Kidney glomerular epithelial cell (primary cell): ENCODE measurements at regions not wholly inside any gene's neighbourhood (a gene's known extent, or its start where the extent isn't known, plus 50 kb on each side); places are given as distances from the start of the nearest gene placed in this dataset.

Experiments used
- DNase-seq: peaks from one replicate; lab custom pipeline; 2025; lab: John Stamatoyannopoulos, UW

DNA sequence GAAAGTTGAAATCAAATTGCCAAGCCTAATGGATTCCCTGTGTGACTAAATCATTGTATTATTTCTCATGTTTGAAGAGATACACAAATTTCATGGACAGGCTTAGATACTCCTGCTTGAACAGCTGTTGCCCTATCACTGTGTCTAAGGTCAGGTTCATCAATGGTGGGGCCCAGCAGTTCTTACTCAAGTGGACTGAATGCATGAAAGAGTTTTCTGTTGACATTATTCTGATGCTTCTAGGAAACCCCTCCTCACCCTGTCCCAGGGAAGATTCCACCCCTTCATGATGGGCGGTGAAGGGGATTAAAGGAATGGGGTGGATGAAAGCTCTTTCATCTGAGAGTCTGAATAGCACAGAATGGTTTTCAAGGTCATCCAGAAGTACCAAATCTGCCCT lies 148.8 kb downstream of the INO80D start:
- DNase-seq, result no peak

DNA sequence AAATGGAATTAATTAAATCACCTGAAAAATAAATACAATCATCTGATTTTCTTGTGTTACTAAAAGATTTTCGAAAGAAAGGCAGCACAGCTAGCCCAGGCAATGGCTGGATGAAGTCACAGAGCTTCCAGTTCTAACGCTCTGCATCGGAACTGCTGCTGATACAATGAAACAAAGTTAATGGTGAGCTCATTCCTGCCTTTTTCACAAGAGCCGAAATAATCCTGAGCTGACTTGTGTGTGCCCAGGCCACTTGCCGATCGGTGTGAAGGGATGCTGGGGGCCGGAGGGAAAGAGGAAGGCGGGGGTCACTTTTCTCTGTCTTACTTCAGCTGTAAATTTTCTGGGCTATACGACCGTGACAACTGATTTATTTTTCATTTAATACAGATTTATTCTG lies 149.5 kb downstream of the INO80D start:
- DNase-seq, result no peak

DNA sequence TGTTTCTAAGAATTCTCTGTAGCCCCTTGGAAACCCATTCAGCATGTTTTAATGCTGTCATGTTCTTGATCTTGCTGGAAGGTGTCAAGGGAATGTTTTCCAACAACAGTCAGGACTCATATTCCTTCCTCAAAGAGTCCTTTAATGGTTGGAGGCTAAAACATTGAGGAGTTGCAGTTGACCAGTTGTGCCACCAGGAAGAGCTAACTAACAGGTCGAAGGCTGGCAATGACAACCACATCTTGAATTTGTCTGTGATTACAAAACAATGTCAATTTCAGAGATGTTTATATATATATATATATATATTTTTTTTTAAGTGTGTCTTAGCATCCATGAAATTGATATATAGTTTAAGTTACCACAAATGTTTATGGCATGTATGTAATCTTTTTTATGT lies 151.5 kb downstream of the INO80D start:
- DNase-seq, result peak; percentile 4

DNA sequence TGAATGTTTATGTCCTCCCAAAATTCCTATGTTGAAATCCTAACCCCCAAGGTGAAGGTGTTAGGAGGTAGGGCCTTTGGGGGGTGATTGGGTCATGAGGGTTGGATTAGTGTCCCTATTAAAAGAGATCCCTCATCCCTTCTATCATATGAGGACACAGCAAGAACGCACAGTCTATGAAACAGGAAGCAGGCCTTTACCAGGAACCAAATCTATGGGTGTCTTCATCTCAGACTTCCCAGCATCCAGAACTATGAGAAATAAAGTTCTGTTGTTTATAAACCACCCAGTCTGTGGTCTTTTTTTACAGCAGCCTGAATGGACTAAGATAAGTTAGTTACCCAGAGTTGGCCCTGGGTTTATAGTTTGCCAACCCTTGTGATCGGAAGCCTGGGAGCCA lies 153.1 kb downstream of the INO80D start:
- no peak for DNase-seq

DNA sequence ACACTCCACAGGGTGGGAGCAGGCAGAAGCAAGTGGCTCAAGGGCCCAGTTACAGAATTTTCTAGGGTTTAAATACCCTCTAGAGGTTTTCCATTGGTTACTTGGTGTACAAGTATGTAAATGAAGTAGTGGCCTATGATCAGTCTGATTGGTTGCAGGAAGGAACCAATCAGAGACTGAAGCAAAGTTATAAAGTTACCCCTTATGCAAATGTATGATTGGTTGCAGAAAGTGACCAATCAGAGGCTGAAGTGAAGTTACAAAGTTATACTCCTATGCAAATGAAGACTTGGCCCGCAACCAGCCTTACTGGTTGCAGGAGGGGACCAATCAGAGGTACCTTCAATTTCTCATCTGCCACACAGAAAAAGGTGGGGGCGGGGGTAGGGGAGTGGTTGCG lies 154.6 kb downstream of the INO80D start:
- DNase-seq, result no peak

DNA sequence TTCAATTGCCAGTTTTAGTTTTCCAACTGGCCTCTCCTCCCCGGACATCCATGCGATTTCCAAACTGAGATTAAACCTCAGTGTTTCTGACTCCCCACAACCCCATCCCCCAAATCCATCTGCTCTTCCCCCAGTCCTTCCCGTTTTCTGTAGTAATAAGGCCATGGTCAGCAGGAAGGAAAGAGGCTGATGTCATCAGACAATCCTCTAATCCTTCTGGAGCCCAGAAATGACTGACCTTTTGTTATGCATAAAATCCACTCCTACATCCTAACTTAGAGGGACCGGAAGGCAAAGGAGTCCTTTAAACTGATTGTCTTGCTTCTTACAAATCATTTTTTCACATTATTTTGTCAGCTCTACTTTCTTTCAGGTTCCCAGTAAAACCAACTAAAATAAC lies 155.8 kb downstream of the INO80D start:
- peak; percentile 4 for DNase-seq

DNA sequence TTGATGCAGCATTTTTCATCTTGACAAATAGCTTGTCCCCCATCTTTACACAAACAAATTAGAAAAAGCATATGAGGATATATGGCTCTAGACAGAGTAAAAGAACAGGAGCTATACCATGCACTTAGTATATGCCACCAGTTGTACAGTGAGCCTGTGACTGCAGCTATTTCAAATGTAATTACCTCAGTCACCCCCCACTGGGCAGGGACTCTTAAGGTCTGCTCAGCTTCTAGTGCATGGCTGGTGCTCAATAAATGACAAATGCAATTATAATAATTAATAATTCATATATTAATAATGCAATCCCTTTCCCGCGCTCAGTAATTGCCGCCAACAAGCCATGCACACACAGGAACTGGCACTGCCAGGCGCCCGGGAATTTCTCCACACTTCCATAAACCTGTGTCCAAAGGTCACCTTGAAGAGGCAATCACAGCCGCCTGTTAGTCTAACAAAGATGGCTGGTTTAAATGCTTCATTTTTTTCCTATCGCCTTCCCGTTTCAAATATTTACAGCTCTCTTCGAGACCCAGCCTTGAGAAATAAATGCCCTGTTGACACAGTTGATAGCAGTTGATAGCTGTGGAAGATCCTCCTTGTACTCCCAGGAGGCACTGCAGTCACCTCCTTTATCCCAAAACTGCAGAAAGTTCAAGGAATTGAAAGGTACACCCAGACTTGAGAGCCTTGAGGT lies 156.6 kb downstream of the INO80D start:
- no peak for DNase-seq

DNA sequence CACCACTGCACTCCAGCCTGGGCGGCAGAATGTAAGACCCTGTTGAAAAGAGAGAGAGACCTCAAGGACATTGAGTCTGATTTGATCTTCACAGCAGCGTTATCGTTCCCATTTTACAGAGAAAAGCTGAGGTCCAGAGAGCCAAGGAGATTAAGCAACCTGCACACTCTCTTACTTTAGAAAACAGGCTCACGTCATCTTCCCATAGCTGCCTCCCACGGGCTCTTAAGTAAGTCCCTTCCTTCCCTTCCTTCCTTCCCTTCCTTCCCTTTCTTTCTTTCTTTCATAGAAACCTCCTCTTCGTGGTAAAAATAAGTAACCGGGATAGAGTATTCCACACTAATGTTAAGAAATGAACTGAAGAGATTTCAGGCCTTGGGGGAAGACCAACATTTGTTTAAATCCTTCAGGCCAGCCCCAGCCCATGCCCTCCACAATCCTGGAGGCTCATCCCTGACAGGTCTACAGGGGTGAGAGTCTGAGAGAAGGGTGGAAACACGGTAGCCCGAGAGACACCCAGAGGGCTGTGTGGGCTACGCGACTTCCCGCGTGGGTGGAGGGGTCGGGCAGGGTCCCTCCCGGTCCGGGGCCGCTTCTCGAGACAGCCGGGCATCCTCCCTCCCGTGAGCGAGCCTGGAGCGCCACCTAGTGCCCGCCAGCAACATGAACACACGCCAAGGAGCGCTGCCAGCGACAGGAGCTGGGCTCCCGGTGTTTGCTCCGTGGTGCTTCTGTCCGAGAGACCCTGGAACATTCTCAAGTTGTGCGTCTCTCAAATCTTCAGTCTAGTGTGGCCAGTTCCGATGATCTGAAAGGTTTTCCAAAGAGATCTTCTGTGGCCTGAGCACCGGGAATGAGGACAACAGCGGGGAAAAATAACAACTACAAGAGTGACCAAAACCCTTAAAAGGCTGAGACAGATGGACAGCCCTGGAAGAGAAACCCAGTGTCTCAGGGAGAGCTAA lies 160.3 kb downstream of the INO80D start:
- DNase-seq, result peak; percentile 52

DNA sequence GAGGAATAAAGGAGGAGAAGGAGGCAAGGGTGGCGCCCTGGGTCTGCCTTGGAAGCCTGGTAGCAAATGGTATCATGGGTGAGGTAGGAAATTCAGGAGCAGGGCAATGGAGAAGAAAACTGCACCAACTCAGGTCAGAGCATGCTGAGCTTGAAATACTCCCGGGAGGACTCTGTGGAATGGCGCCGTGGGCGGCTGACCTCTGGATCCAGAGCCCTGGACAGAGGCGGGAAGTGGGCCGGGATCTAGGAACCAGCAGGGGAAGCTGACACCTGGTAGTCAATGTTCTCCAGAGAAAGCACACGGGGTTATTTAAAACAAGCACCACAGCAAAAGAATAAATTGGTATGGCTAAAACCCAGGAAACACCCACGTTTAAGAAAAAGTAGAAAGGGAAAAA lies 161.3 kb downstream of the INO80D start:
- DNase-seq, result no peak

DNA sequence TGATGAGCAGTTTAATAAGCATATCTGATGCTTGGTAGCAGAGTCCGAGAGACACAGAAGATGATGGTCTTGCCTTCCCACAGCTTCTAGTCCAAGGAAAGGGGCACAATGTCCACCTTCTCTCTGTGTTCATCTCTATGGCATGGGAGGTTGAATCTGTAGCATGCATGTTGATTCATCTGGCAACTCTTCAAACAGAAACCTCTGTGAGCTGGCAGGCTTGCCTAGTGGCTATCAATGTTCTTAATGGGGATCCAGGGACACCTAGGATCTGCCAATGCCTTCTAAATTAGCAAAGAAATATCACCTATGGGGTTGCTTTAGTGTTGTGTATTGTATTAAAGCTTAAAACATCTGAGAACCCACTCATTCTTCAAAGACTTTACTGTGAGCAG lies 170.8 kb downstream of the INO80D start:
- DNase-seq, result no peak

DNA sequence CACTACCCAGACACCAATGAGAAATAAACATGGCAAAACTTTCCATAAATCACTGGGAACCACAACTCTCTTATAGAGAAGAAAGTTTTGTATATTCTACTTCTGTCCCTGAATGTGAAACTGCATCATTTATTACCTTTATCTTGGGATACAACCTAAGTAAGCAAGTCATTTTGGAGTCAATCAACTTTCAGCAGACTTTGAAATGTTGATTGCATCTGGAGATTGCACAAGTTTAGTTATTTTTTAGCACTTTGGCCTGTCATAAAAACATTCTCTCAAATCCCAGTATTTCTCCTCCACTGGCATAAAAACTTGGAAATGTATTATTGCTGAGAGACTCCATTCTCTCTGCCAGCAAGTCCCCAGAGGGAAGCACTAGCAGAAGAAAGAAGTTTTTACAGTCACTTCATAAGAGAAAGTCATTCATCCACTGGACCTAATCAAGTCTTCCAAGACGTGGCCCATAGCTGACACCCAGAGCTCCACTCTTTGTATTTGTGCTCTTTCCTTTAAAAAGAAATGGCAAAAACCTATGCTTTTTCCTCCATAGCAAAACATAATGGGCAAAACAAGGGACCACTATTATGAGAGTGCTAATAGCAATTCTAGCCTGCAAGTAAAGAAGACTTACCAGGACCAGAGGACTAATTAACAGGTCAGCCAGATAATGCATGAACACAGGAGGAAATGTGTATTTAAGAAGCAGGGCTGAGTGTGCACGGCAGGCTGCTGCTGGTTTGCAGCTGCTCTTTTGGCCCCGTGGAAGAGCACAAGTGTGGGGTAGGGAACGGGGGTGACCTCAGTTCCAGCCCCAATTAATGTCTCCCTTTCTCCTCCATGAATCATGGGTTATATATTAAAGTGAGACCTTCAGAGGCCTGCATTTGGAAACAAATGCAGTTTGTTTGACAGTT lies 171.5 kb downstream of the INO80D start:
- DNase-seq, result no peak

DNA sequence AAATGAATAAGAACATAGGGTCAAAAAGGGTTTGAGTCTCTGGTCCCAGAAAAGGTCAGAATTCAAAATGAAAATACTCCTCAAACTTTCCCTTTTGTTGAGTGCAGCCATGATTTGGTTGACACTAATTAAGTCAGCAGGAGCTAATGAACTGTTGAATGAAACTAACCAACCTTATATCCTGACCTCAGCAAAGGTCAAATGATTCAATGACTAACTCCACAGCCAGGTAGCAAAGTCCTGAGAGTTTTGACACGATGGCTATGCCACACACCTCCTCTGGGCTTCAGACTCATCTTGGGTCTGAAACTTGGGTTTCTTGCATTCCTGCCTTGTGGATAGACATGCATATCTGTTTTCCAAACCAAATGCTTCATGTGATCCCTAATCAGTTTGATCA lies 172.3 kb downstream of the INO80D start:
- DNase-seq, result no peak

DNA sequence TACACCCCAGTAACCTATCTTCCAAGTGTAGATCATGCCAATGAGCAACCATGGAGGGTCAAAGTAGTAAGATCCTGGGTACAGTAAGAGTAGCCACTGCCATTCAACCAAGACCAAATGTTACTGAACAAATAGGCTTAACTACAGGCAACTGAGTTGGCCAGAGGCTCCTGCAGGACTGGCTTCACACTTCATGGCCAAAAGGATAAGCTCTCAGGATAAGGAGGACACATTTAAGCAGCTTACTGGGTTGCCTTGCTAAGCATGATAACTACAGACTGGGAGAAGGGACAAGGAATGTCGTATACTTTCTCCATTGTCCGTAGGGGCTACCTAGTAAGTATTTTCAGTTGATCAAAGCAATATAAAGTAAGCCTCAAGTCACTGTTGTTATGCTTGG lies 174.7 kb downstream of the INO80D start:
- DNase-seq, result no peak

DNA sequence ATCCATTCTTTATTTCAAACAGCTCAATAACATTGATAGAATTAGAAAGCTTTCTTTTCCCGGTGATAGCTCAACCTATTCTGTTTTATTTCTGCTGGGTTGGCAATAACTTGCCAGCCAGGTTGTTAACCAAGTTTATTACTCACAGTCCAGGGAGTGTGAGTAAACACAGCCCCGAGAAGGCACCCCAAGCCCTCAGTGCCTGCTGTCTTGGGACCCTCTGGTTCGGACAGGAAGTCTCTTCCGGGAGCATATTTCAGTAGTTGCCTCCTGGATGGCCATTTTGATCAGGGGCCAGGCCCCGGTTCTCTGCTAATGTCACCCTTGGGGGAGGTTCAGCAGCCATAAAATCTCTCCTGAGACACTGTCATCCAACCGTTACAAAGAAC lies 176.8 kb downstream of the INO80D start:
- DNase-seq, result no peak

DNA sequence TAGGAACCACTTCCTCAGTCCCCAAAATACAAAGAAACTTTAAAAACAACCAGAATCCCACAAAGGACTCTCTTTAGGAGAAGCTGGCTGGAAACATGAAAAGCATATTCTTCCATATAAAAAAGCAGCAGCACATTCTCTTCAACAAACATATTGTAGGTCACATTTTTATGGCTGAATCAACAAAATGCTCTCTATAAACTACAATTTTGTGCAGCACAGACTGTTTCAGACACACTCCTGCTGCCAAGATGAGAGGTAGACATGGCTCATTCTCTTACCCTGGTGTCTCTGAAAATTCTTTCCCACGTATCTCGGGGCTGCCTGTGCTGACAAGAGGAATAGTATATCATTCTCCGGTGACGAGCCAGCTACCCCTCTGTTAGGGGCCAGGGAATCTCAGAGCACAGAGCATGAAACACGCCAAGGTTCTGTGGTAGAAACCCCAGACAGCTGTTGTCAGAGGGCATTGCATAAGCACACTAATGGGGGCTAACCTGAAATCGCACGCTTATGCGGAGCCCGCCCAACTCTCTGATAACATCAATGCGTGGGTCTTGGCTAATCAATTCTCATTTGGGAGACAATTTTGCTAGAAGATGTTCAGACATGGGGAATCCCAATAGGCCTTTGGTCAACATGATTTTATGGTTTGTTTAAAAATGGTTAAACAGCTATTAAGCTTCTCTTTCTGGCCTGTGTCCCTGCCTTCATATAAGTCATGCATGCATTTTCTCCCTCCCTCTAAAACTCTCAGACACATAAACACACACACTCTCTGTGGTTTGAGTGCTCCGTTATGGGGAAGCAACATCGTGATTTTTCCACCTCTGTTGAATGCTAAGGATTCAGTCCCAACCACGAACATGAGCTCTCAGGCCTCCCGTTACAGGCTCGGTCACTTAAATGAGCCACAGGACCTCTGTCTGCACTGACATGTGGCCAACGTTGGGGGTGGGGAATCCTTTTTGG lies 177.5 kb downstream of the INO80D start:
- no peak for DNase-seq

DNA sequence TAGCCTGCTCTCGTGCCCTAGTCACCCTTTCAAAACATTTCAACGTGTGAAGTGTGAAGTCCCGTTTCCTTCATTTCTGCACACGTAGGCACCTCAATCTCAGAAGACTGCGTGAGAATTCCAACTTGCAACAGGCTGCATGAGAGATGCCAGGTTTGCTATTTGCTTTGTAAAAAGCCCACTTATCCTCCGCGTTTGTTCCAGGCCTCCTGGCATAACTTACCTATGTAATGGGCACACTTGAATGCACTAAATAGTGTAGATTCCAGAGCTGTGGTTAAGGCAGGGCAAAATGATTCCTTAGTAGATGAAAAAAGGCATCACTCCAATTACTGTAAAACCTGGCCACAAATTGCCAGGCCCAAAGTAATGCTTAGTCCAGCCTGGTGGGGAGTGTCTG lies 179.6 kb downstream of the INO80D start:
- DNase-seq, result no peak

DNA sequence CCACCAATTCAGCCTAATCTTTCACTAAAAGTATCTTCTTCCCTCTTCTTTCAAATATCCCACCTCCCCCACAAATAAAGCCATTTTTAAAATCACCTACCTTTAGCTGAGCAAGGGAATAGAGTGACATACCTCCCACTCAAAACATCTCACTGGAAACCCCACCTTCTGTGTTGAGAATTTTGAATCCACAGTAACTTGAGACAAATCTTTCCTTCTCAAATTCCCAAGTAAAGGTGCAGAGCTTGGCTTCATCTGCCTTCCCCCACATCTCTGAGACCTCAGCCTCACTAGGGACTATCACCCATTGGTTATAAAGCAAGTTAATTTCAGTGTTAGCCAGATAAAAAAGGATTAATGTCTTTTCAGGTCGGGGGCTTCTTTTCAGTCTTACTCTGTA lies 180.4 kb downstream of the INO80D start:
- no peak for DNase-seq

DNA sequence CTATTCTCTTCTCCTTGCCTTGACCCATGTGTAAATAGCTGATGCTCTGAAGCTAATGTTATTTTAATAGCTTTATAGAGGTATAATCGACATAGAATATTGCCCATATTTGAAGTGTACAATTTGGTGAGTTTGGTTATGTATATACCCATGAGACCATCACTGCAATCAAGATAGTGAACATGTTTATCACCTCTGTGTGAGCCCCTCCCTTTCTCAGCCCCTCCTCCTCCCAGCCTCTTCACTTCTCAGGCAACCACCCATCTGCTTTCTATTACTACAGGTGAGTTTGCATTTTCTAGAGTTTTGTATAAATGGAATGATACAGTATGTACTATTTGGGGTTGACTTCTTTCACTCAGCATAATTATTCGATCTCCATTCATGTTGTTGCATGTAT lies 181.1 kb downstream of the INO80D start:
- DNase-seq, result no peak

DNA sequence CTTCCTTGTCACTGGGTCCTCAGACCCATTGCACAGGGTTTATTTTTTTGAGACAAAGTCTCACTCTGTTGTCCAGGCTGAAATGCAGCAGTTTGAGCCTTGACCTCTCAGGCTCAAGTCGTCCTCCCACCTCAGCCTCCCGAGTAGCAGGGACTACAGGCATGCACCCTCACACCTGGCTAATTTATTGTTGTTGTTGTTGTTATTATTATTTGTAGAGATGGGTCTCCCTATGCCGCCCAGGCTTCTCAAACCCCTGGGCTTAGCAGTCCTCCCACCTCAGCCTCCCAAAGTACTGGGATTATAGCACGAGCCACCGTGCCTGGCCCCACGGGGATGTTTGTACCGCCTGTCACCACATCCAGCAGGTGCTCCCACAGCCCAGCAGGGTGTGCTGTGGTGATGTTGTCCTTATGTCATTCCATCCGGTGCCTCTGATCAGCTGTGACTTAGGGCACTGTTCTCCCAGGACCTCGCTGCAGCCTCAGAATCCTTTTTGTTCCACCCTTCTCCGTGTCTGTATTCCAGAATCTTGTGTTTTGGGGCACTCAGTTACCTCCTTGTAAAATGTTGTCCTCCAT lies 182.3 kb downstream of the INO80D start:
- DNase-seq, result no peak

DNA sequence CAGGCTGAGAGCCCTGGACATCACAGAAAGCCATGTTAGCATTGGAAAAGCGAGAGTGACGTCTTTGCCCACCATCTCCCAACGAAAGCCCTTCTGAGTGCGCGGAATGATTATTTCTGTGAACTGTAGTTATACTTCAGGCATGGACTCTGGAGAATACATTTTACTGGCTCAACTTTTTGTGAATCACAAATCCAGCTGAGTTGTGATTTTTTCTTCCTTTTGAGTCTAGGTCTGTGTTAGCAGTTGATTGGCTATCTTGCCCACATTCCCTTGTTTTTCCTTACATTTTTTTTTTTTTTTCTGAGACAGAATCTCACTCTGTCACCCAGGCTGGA lies 183.1 kb downstream of the INO80D start:
- DNase-seq, result no peak
